ENCODE measurements at regions not wholly inside any gene's neighbourhood (a gene's known extent, or its start where the extent isn't known, plus 50 kb on each side); places are given as distances from the start of the nearest gene placed in this dataset.

DNA sequence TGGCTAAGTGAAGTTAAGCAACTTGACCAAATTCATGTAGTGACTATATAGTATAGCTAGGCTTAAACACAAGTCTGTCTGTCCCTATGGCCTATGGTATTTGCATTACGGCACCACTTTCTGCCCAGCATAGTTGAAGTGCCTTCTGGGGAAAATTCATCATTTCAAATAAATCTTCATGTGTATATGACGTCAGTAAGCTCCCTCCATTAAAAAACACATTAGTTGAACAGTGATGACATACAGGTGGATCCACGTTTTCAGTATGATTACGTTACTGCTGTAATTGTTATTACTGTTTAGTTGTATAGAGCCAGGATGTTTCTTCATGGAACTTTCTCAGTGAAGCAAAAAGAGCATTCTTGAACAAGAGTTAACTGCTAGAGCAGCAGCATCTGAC, 96.2 kb downstream of the TENT5A start:
- no peak for TF ChIP-seq TAF1 (IDR thresholded peaks at IDR 0.05; ENCODE audit: low read depth, low read length)
- no peak for TF ChIP-seq POLR2AphosphoS5 (IDR thresholded peaks at IDR 0.05; ENCODE audit: low read depth, low read length)
- no peak for TF ChIP-seq SPI1 (IDR thresholded peaks at IDR 0.05; ENCODE audit: low read depth, low read length)

Measured in GM12891 (cell line).